AG09319 (cell line): ENCODE measurements at regions not wholly inside any gene's neighbourhood (a gene's known extent, or its start where the extent isn't known, plus 50 kb on each side); places are given as distances from the start of the nearest gene placed in this dataset.

Experiments used
- DNase-seq: peaks from one replicate; pipeline ENCODE4 v3.0.0-alpha.2; 2010; ENCODE audit warnings: low read depth; ENCODE audit errors: extremely low read depth
- CTCF ChIP-seq: IDR thresholded peaks from 2 replicates; pipeline ENCODE4 v1.5.1; 2011; ENCODE audit warnings: low read depth, mild to moderate bottlenecking, inconsistent platforms, low read length, moderate library complexity

GRCh38 chr12:19829100-19829853, 390.0 kb downstream of the AEBP2 start:
- TF ChIP-seq CTCF = no peak
- no peak for DNase-seq

GRCh38 chr12:19830446-19830845, 391.2 kb downstream of the AEBP2 start:
- TF ChIP-seq CTCF = no peak
- DNase-seq = no peak

DNA sequence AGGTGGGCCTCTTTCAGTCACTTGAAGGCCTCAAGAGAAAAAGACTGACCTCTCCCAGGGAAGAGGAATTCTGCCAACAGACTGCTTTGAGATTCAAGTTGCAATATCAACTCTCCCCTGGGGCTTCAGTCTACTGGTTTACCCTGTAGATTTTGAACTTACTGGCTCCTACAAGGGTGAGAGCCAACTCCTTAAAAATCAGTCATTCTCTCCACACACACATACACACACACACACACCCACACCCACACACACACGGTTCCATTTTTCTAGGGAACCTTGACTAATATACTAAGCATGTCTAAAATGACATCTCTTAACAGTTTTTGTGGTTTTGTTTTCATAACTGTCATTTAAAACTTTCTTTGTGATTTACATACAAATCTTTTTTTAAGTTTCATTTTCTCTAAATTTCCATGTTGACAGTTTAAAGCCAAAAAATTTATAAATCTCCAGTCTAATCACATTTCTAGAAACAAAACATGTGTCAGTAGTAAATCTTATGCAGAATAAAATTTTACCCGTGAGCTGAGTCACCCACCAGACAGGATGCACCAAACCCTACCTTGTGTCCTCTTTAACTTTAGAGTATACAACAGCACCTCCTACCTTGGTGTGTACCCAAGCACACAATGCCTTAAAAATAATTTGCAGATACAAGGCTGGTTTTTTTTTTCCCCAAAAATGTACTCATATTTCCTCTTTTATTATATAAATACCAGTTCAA, 394.6 kb downstream of the AEBP2 start:
- TF ChIP-seq CTCF = no peak

DNA sequence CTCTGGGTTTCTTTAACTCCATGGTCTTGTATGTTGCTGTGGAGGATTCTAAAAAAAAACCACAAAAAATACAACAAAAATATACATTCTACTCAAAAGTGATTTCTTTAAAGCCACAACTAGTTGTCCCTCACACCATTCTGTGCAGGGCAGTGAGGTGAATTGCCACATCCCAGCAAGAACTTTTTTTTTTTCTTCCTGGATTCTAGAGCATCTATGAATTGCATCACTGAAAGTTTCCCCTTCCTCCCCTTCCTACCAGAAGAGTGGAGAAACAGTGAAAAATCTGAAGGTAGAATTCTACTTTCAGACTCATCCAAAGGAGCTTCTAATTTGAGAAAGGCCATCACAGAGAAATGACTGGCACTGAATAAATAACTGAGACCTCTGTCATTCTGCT, 395.3 kb downstream of the AEBP2 start:
- DNase-seq = no peak
- no peak for TF ChIP-seq CTCF

More for the DNA sequence above, 394.6 kb downstream of the AEBP2 start:
- no peak for DNase-seq

- DNase-seq = no peak
- no peak for TF ChIP-seq CTCF
These were observed 396.8 kb downstream of the AEBP2 start for GRCh38 chr12:19836056-19836455.

- no peak for TF ChIP-seq CTCF
- DNase-seq = no peak
These were observed 397.2 kb downstream of the AEBP2 start for GRCh38 chr12:19836456-19836855.

DNA sequence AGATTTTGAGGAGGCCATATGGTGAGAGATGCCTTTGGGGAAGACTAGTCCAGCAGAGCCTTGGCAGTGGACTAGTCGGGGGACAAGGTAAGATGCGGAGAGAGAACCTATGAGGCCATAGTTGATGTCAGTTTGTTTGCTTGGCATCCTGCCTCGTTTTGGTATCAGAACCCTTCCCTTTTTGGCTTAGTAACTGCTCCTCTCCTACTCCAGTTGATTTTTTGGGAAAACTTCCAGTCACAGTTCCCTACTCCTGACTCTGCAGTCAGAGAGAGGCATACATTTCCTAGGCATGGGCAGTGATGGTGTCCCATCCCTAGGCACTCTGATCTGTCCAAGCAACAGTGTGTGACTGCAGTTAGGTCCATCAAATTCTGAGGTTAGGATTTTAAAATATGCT, 398.3 kb downstream of the AEBP2 start:
- no peak for TF ChIP-seq CTCF
- DNase-seq = no peak
